ENCODE measurements at regions not wholly inside any gene's neighbourhood (a gene's known extent, or its start where the extent isn't known, plus 50 kb on each side); places are given as distances from the start of the nearest gene placed in this dataset.

- TF ChIP-seq POLR2A (IDR thresholded peaks at IDR 0.05; ENCODE audit: borderline replicate concordance, extremely low read depth, insufficient read depth, insufficient read length) (no peak), CTCF (IDR thresholded peaks at IDR 0.05 in 2 of 3, conservative IDR thresholded peaks at IDR 0.05 in 1 of 3; ENCODE audit: borderline replicate concordance in 1 of 3, insufficient read depth in 1 of 3, low read depth in 2 of 3, low read length in 2 of 3) (no peak), SP1 (IDR thresholded peaks at IDR 0.05; ENCODE audit: low read depth) (no peak), ATF3 (IDR thresholded peaks at IDR 0.05) (no peak), ZBTB33 (IDR thresholded peaks at IDR 0.05; ENCODE audit: extremely low read depth, insufficient replicate concordance, low read length) (no peak), EZH2 (IDR thresholded peaks at IDR 0.05) (no peak), FOSL1 (IDR thresholded peaks at IDR 0.05; ENCODE audit: low read depth) (no peak), RAD21 (IDR thresholded peaks at IDR 0.05; ENCODE audit: low read depth) (no peak), REST (IDR thresholded peaks at IDR 0.05; ENCODE audit: low read depth) (no peak)
These were observed 67.2 kb upstream of the CCSER1 start for GRCh38 chr4:90060039-90060438.
